ENCODE measurements at regions not wholly inside any gene's neighbourhood (a gene's known extent, or its start where the extent isn't known, plus 50 kb on each side); places are given as distances from the start of the nearest gene placed in this dataset.

DNA sequence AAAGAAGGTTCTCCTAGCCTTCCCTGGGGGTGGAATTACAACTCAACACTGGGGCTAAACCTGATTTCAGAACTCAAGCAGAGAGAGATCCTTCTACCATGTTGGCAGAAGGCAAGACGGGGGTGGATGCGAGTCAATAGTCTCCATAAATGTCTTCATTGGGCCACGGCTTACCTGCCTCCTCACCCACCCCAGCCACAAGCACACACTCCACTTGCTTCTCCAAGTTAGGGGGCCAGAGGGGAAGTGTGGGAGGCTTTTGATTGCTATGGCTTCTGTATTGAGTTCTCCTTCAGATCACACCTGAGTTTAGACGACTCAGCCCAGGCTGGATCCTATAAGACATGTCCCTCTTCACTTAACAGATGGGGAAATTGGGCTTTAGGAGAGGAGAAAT lies 178.9 kb downstream of the UACA start (continued):
- no peak for TF ChIP-seq STAT5A (IDR thresholded peaks at IDR 0.05; ENCODE audit: borderline replicate concordance, low read length)
- TF ChIP-seq CHD2 (IDR thresholded peaks at IDR 0.05; ENCODE audit: low read depth, low read length): no peak
- no peak for TF ChIP-seq ATF1 (CRISPR knock-in tag; IDR thresholded peaks at IDR 0.05)
- no peak for TF ChIP-seq ATF1 (tag; IDR thresholded peaks at IDR 0.05)
- TF ChIP-seq RAD51 (IDR thresholded peaks at IDR 0.05; ENCODE audit: borderline replicate concordance, low read depth): no peak

DNA sequence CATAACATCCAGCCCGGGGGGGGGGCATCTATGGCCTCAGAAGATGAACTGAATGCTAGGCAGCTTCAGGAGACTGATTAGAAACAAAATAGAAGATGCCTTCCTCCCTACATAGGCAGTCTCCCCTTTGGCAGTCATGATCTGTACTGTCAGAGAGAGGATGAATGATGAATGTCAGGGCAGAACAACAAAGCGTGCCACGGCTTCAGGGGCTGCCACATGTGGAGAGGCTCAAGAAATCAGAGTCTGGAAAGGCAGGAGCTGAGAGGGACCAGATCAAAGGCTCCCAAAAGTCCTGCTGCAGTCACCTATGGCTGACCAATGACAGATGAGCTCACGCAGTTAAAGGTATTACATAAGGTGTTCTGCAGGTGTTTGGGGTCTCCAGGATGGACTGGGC lies 180.4 kb downstream of the UACA start:
- CTCF ChIA-PET (ENCODE audit: low intra/inter-chr PET ratio): no interaction called here

More for the DNA sequence above, 180.4 kb downstream of the UACA start:
- Histone ChIP-seq H3K27ac (ENCODE audit: extremely low read depth, low read depth, low read length) (no peak overlapping the region), H3K27me3 (ENCODE audit: control insufficient read depth in 2 of 2, insufficient read depth in 2 of 2, low read length in 2 of 2) (peaks cover 3 to 26% of the 10 kb centered on the region in 2 experiments; a peak in 2 of 5 replicates), H3K4me2 (ENCODE audit: insufficient read depth, low read length) (no peak overlapping the region), H3K9ac (ENCODE audit: insufficient read depth in 1 of 2, low read depth in 2 of 2, low read length in 2 of 2) (no peak overlapping the region), H3K4me1 (replicated peaks in 1 of 2; ENCODE audit: control insufficient read depth in 2 of 2, insufficient read depth in 2 of 2, low read length in 2 of 2) (peaks cover 0 to 6% of the 10 kb centered on the region in 2 experiments; a peak in 2 of 5 replicates), H3K36me3 (ENCODE audit: control insufficient read depth, insufficient read depth, low read length) (no peaks in the 10 kb centered on the region), H3K79me2 (ENCODE audit: control insufficient read depth, insufficient read depth, low read length) (no peaks in the 10 kb centered on the region), H4K20me1 (replicated peaks; ENCODE audit: control insufficient read depth, insufficient read depth, low read length) (no peaks in the 10 kb centered on the region), H3K4me3 (no peak overlapping the region), H3K9me1 (ENCODE audit: control insufficient read depth, insufficient read depth, low read length) (no peaks in the 10 kb centered on the region), H2AFZ (ENCODE audit: low read depth, low read length) (no peak overlapping the region), H3K9me3 (replicated peaks; ENCODE audit: control insufficient read depth, insufficient read depth, low read depth, low read length) (no peaks in the 10 kb centered on the region)
- in situ Hi-C loops (cut with MboI) (no loop called here), intact Hi-C loops (cut with micrococcal nuclease) (no loop called here)
- 1% methylated on average over 3 of the region's 4 CpGs for WGBS (ENCODE audit: insufficient coverage, low coverage, missing lambda C conversion rate)
- POLR2A ChIA-PET: no interaction called here
- no peak for DNase-seq (ENCODE audit: extremely low read depth in 1 of 4, low spot score in 3 of 4)
- ATAC-seq: no peak
- BruUV-seq (replicated peaks): no TSS peak
- TF ChIP-seq SMAD3 (CRISPR knock-in tag; conservative IDR thresholded peaks at IDR 0.05): no peak
- no peak for TF ChIP-seq SRSF7 (optimal IDR thresholded peaks at IDR 0.05; ENCODE audit: low read depth, low read length)
- no peak for TF ChIP-seq ZNF551 (CRISPR knock-in tag; IDR thresholded peaks at IDR 0.05)
- no peak for TF ChIP-seq ZNF12 (CRISPR knock-in tag; IDR thresholded peaks at IDR 0.05)
- no peak for FAIRE-seq
